Fibroblast of villous mesenchyme (primary cell): ENCODE measurements at regions not wholly inside any gene's neighbourhood (a gene's known extent, or its start where the extent isn't known, plus 50 kb on each side); places are given as distances from the start of the nearest gene placed in this dataset.
"Not testable (repeated sequence)": the region's sequence is repeated elsewhere in the genome, so short reads cannot be mapped to it uniquely, and the experiment has no call there.

Source experiments
- DNase-seq: peaks from one replicate; pipeline ENCODE4 v3.0.0-alpha.2; 2010; ENCODE audit warnings: low read depth
- H3K4me3 ChIP-seq: 2 replicates; pipeline ENCODE4 v1.5.1; 2011; ENCODE audit warnings: low read depth, mild to moderate bottlenecking, low read length
- TF ChIP-seq, protein P1 (sequence below): IDR thresholded peaks from 2 replicates; pipeline ENCODE4 v1.5.1; 2012; ENCODE audit warnings: low read depth, mild to moderate bottlenecking, low read length; ENCODE audit not compliant: insufficient read depth

DNA sequence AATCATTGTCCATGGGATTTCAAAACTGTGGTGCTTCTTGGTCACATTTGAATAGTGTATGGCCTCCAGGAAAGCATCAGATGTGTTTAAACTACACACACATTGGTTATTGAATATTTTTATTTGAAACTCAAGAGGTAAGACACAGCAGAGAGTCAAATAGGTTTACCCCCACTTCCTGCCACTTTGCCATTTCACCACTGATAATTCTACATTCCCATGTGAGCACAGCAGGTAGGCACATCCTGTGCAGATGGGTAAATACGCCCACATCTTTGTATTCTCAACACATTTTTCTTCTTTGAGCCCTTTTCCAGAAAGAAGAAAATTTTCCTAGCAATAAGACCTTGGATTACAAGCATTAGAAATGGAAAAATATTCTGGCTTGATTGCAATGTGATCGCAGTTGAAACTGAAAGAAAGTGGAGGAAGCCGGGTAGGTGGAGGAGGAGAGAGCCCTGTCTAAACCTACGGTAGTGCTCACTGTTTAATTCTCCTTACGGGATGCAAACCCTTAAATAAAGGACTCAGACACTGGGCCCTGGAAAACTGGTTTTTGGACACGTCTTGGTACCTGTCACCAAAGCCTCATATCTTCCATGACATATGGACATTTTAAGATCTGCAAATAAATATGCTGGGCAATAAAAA, 167.7 kb downstream of the COG6 start:
- TF ChIP-seq, protein P1, sequence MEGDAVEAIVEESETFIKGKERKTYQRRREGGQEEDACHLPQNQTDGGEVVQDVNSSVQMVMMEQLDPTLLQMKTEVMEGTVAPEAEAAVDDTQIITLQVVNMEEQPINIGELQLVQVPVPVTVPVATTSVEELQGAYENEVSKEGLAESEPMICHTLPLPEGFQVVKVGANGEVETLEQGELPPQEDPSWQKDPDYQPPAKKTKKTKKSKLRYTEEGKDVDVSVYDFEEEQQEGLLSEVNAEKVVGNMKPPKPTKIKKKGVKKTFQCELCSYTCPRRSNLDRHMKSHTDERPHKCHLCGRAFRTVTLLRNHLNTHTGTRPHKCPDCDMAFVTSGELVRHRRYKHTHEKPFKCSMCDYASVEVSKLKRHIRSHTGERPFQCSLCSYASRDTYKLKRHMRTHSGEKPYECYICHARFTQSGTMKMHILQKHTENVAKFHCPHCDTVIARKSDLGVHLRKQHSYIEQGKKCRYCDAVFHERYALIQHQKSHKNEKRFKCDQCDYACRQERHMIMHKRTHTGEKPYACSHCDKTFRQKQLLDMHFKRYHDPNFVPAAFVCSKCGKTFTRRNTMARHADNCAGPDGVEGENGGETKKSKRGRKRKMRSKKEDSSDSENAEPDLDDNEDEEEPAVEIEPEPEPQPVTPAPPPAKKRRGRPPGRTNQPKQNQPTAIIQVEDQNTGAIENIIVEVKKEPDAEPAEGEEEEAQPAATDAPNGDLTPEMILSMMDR: no peak
- no peak overlapping the region for H3K4me3 ChIP-seq
- no peak for DNase-seq

- TF ChIP-seq, protein P1: no peak
- no peak for DNase-seq
- no peak overlapping the region for H3K4me3 ChIP-seq
Measured at GRCh38 chr13:39825886-39826285, 170.4 kb downstream of the COG6 start.

GRCh38 chr13:39835253-39835652, 179.8 kb downstream of the COG6 start:
- TF ChIP-seq, protein P1: no peak
- H3K4me3 ChIP-seq: no peak overlapping the region
- DNase-seq: no peak

- no peak overlapping the region for H3K4me3 ChIP-seq
- TF ChIP-seq, protein P1: no peak
- no peak for DNase-seq
Measured at GRCh38 chr13:39836038-39836437, 180.6 kb downstream of the COG6 start.

GRCh38 chr13:39837866-39838265, 182.4 kb downstream of the COG6 start:
- H3K4me3 ChIP-seq, DNase-seq: not testable (repeated sequence)

- no peak for DNase-seq
- TF ChIP-seq, protein P1: no peak
Measured at GRCh38 chr13:39840201-39840600, 184.7 kb downstream of the COG6 start.

GRCh38 chr13:39847336-39847735, 191.9 kb downstream of the COG6 start:
- no peak for DNase-seq
- TF ChIP-seq, protein P1: no peak

More at GRCh38 chr13:39840201-39840600, 184.7 kb downstream of the COG6 start:
- no peak overlapping the region for H3K4me3 ChIP-seq

More at GRCh38 chr13:39847336-39847735, 191.9 kb downstream of the COG6 start:
- no peak overlapping the region for H3K4me3 ChIP-seq
